Activated naive CD4-positive, alpha-beta T cell treated with anti-CD3 and anti-CD28 coated beads, Interleukin-2, amount 50 U/mL, for 24 hours (primary cell): ENCODE measurements at regions not wholly inside any gene's neighbourhood (a gene's known extent, or its start where the extent isn't known, plus 50 kb on each side); places are given as distances from the start of the nearest gene placed in this dataset.
"Not testable (repeated sequence)": the region's sequence is repeated elsewhere in the genome, so short reads cannot be mapped to it uniquely, and the experiment has no call there.

Source experiments
- H3K27ac Mint-ChIP-seq: one replicate; pipeline ENCODE4 v1.8.0; 2021; ENCODE audit warnings: mild to moderate bottlenecking, mixed read lengths
- H3K27me3 Mint-ChIP-seq: one replicate; pipeline ENCODE4 v1.8.0; 2021; ENCODE audit warnings: mixed read lengths
- H3K36me3 Mint-ChIP-seq: one replicate; pipeline ENCODE4 v1.8.0; 2021; ENCODE audit warnings: mixed read lengths
- H3K4me1 Mint-ChIP-seq: one replicate; pipeline ENCODE4 v1.8.0; 2021; ENCODE audit warnings: mixed read lengths
- H3K4me3 Mint-ChIP-seq: one replicate; pipeline ENCODE4 v1.8.0; 2021; ENCODE audit warnings: mild to moderate bottlenecking, mixed read lengths
- H3K9me3 Mint-ChIP-seq: one replicate; pipeline ENCODE4 v1.8.0; 2021; ENCODE audit warnings: mixed read lengths

GRCh38 chr12:11509326-11509725 lies 114.0 kb upstream of the PRB2 start:
- Mint-ChIP-seq H3K4me3 (no peak overlapping the region), H3K27me3 (no peaks in the 10 kb centered on the region), H3K36me3 (no peaks in the 10 kb centered on the region), H3K27ac (no peak overlapping the region), H3K4me1 (peaks cover 5% of the 10 kb centered on the region), H3K9me3 (no peaks in the 10 kb centered on the region)

- Mint-ChIP-seq H3K27me3 (no peaks in the 10 kb centered on the region), H3K36me3 (no peaks in the 10 kb centered on the region), H3K9me3 (no peaks in the 10 kb centered on the region), H3K4me3 (no peak overlapping the region), H3K27ac (no peak overlapping the region), H3K4me1 (peaks cover 5% of the 10 kb centered on the region)
Observed at GRCh38 chr12:11510671-11511070, 115.3 kb upstream of the PRB2 start.

GRCh38 chr12:11513288-11513687 lies 117.9 kb upstream of the PRB2 start:
- H3K36me3 Mint-ChIP-seq = no peaks in the 10 kb centered on the region
- no peaks in the 10 kb centered on the region for H3K4me1 Mint-ChIP-seq
- H3K9me3 Mint-ChIP-seq = no peaks in the 10 kb centered on the region
- H3K4me3 Mint-ChIP-seq = no peak overlapping the region
- no peaks in the 10 kb centered on the region for H3K27me3 Mint-ChIP-seq
- H3K27ac Mint-ChIP-seq = no peak overlapping the region

GRCh38 chr12:11517080-11517479 lies 121.7 kb upstream of the PRB2 start:
- Mint-ChIP-seq H3K27ac (no peak overlapping the region), H3K36me3 (no peaks in the 10 kb centered on the region), H3K4me3 (no peak overlapping the region), H3K27me3 (no peaks in the 10 kb centered on the region), H3K9me3 (no peaks in the 10 kb centered on the region), H3K4me1 (no peaks in the 10 kb centered on the region)

- Mint-ChIP-seq H3K4me3 (no peak overlapping the region), H3K36me3 (no peaks in the 10 kb centered on the region), H3K9me3 (peaks cover 5% of the 10 kb centered on the region), H3K27me3 (no peaks in the 10 kb centered on the region), H3K27ac (no peak overlapping the region), H3K4me1 (no peaks in the 10 kb centered on the region)
Observed at GRCh38 chr12:11524446-11524845, 125.0 kb upstream of the ETV6 start.

- Mint-ChIP-seq H3K36me3 (peaks cover 1% of the 10 kb centered on the region), H3K4me1 (no peaks in the 10 kb centered on the region), H3K9me3 (no peaks in the 10 kb centered on the region), H3K27me3 (no peaks in the 10 kb centered on the region), H3K4me3 (no peak overlapping the region), H3K27ac (no peak overlapping the region)
Observed at GRCh38 chr12:11534064-11534463, 115.4 kb upstream of the ETV6 start.

- H3K36me3 Mint-ChIP-seq = peaks cover 1% of the 10 kb centered on the region
- H3K4me3 Mint-ChIP-seq = no peak overlapping the region
- no peak overlapping the region for H3K27ac Mint-ChIP-seq
- H3K27me3 Mint-ChIP-seq = no peaks in the 10 kb centered on the region
- no peaks in the 10 kb centered on the region for H3K9me3 Mint-ChIP-seq
- no peaks in the 10 kb centered on the region for H3K4me1 Mint-ChIP-seq
Observed at GRCh38 chr12:11535127-11535526, 114.3 kb upstream of the ETV6 start.

- H3K27me3 Mint-ChIP-seq = no peaks in the 10 kb centered on the region
- no peak overlapping the region for H3K4me3 Mint-ChIP-seq
- peaks cover 36% of the 10 kb centered on the region for H3K4me1 Mint-ChIP-seq
- H3K9me3 Mint-ChIP-seq = no peaks in the 10 kb centered on the region
- H3K27ac Mint-ChIP-seq = no peak overlapping the region
- peaks cover 1% of the 10 kb centered on the region for H3K36me3 Mint-ChIP-seq
Observed at GRCh38 chr12:11539156-11539555, 110.3 kb upstream of the ETV6 start.

- no peaks in the 10 kb centered on the region for H3K36me3 Mint-ChIP-seq
- no peak overlapping the region for H3K4me3 Mint-ChIP-seq
- H3K4me1 Mint-ChIP-seq = peaks cover 46% of the 10 kb centered on the region
- no peaks in the 10 kb centered on the region for H3K9me3 Mint-ChIP-seq
- H3K27me3 Mint-ChIP-seq = no peaks in the 10 kb centered on the region
- no peak overlapping the region for H3K27ac Mint-ChIP-seq
Observed at GRCh38 chr12:11540156-11540555, 109.3 kb upstream of the ETV6 start.

GRCh38 chr12:11540615-11541310 lies 108.7 kb upstream of the ETV6 start:
- Mint-ChIP-seq H3K4me3 (peak overlapping the region; percentile 4), H3K4me1 (peaks cover 52% of the 10 kb centered on the region), H3K9me3 (no peaks in the 10 kb centered on the region), H3K27ac (no peak overlapping the region), H3K27me3 (no peaks in the 10 kb centered on the region), H3K36me3 (no peaks in the 10 kb centered on the region)

GRCh38 chr12:11542599-11542998 lies 106.9 kb upstream of the ETV6 start:
- Mint-ChIP-seq H3K9me3 (no peaks in the 10 kb centered on the region), H3K4me1 (peaks cover 66% of the 10 kb centered on the region), H3K27ac (peak overlapping the region; percentile 36), H3K36me3 (no peaks in the 10 kb centered on the region), H3K4me3 (peak overlapping the region; percentile 5), H3K27me3 (no peaks in the 10 kb centered on the region)

GRCh38 chr12:11543457-11544158 lies 105.9 kb upstream of the ETV6 start:
- Mint-ChIP-seq H3K27ac (peak overlapping the region; percentile 57), H3K9me3 (no peaks in the 10 kb centered on the region), H3K4me1 (peaks cover 73% of the 10 kb centered on the region), H3K36me3 (no peaks in the 10 kb centered on the region), H3K4me3 (no peak overlapping the region), H3K27me3 (no peaks in the 10 kb centered on the region)

- Mint-ChIP-seq H3K36me3 (no peaks in the 10 kb centered on the region), H3K4me3 (peak overlapping the region; percentile 78), H3K27ac (peak overlapping the region; percentile 92), H3K4me1 (peaks cover 78% of the 10 kb centered on the region), H3K9me3 (no peaks in the 10 kb centered on the region), H3K27me3 (no peaks in the 10 kb centered on the region)
Observed at GRCh38 chr12:11545484-11546330, 103.8 kb upstream of the ETV6 start.

- not testable (repeated sequence) for H3K9me3 Mint-ChIP-seq, H3K36me3 Mint-ChIP-seq, H3K27me3 Mint-ChIP-seq
- Mint-ChIP-seq H3K4me1 (peaks cover 68% of the 10 kb centered on the region), H3K27ac (peak overlapping the region; percentile 68), H3K4me3 (peak overlapping the region; percentile 78)
Observed at GRCh38 chr12:11546582-11547270, 102.7 kb upstream of the ETV6 start.

- not testable (repeated sequence) for H3K36me3 Mint-ChIP-seq, H3K9me3 Mint-ChIP-seq, H3K27ac Mint-ChIP-seq, H3K27me3 Mint-ChIP-seq, H3K4me3 Mint-ChIP-seq
- H3K4me1 Mint-ChIP-seq = peaks cover 66% of the 10 kb centered on the region
Observed at GRCh38 chr12:11547271-11547646, 102.2 kb upstream of the ETV6 start.
